SK-N-SH treated with all-trans-retinoic acid at 6 μM for 48 hours (cell line): ENCODE measurements at regions not wholly inside any gene's neighbourhood (a gene's known extent, or its start where the extent isn't known, plus 50 kb on each side); places are given as distances from the start of the nearest gene placed in this dataset.

Source experiments
- ARNTL ChIP-seq: fragments of 450-650 bp; formaldehyde crosslinking; IDR thresholded peaks from 2 replicates; pipeline ENCODE4 v1.5.0; 2020; ENCODE audit warnings: low read depth, mild to moderate bottlenecking, moderate library complexity, borderline replicate concordance
- BACH2 ChIP-seq: fragments of 250-450 bp; sonication (Bioruptor Pico); IDR thresholded peaks from 2 replicates; pipeline ENCODE4 v1.9.0; 2021; ENCODE audit warnings: mild to moderate bottlenecking, borderline replicate concordance
- ISL1 ChIP-seq: fragments of 250-450 bp; sonication (Bioruptor Pico); IDR thresholded peaks from 2 replicates; pipeline ENCODE4 v2.1.2; 2022; ENCODE audit warnings: mild to moderate bottlenecking, moderate library complexity
- PATZ1 ChIP-seq: fragments of 250-450 bp; sonication (Bioruptor Pico); IDR thresholded peaks from 2 replicates; pipeline ENCODE4 v1.8.0; 2020; ENCODE audit warnings: mild to moderate bottlenecking, moderate library complexity, borderline replicate concordance
- POU6F1 ChIP-seq: fragments of 250-450 bp; sonication (Bioruptor Pico); IDR thresholded peaks from 2 replicates; pipeline ENCODE4 v1.8.0; 2021; ENCODE audit warnings: low read depth, mild to moderate bottlenecking, moderate library complexity, borderline replicate concordance
- PPARA ChIP-seq: fragments of 250-450 bp; sonication (Bioruptor Pico); IDR thresholded peaks from 2 replicates; pipeline ENCODE4 v1.5.0; 2020; ENCODE audit warnings: mild to moderate bottlenecking, borderline replicate concordance
- RARB ChIP-seq: fragments of 250-450 bp; sonication (Bioruptor Pico); IDR thresholded peaks from 2 replicates; pipeline ENCODE4 v1.8.0; 2021; ENCODE audit warnings: mild to moderate bottlenecking, moderate library complexity
- ZFP3 ChIP-seq: fragments of 250-450 bp; sonication (Bioruptor Pico); IDR thresholded peaks from 2 replicates; pipeline ENCODE4 v1.5.0; 2020; ENCODE audit warnings: mild to moderate bottlenecking, moderate library complexity
- ZNF8 ChIP-seq: fragments of 450-650 bp; formaldehyde crosslinking; IDR thresholded peaks from 2 replicates; pipeline ENCODE4 v1.5.0; 2020; ENCODE audit warnings: mild to moderate bottlenecking, moderate library complexity

GRCh38 chr2:37760471-37760870 lies 89.0 kb upstream of the CDC42EP3 start:
- TF ChIP-seq ISL1 (CRISPR knock-in tag) (no peak), PPARA (CRISPR knock-in tag) (no peak), RARB (CRISPR knock-in tag) (no peak), ZNF8 (CRISPR knock-in tag) (no peak), ARNTL (CRISPR knock-in tag) (no peak), PATZ1 (CRISPR knock-in tag) (no peak), BACH2 (CRISPR knock-in tag) (no peak), POU6F1 (no peak), ZFP3 (CRISPR knock-in tag) (no peak)
